GM10248 (cell line): ENCODE measurements at regions not wholly inside any gene's neighbourhood (a gene's known extent, or its start where the extent isn't known, plus 50 kb on each side); places are given as distances from the start of the nearest gene placed in this dataset.

ENCODE experiments used
- CTCF ChIA-PET: fragments of 300-600 bp; sonication (Branson Sonifier 250); formaldehyde crosslinking; extraction: SDS; loops from one replicate; lab custom pipeline; 2021; ENCODE audit warnings: antibody characterized with exemption; lab: Yijun Ruan, JAX
- POLR2A ChIA-PET: fragments of 350-650 bp; sonication (Branson Sonifier 250); formaldehyde crosslinking; extraction: SDS; loops from one replicate; lab custom pipeline; 2020; ENCODE audit warnings: antibody characterized with exemption; lab: Yijun Ruan, JAX
- DNase-seq: peaks from one replicate; pipeline ENCODE4 v3.0.0; 2012; ENCODE audit errors: extremely low spot score
- TF ChIP-seq, protein P1 (sequence below): IDR thresholded peaks from 2 replicates; pipeline ENCODE4 v1.5.1; 2012; ENCODE audit warnings: mild to moderate bottlenecking, low read depth; ENCODE audit errors: extremely low read depth, missing control alignments, control extremely low read depth

DNA sequence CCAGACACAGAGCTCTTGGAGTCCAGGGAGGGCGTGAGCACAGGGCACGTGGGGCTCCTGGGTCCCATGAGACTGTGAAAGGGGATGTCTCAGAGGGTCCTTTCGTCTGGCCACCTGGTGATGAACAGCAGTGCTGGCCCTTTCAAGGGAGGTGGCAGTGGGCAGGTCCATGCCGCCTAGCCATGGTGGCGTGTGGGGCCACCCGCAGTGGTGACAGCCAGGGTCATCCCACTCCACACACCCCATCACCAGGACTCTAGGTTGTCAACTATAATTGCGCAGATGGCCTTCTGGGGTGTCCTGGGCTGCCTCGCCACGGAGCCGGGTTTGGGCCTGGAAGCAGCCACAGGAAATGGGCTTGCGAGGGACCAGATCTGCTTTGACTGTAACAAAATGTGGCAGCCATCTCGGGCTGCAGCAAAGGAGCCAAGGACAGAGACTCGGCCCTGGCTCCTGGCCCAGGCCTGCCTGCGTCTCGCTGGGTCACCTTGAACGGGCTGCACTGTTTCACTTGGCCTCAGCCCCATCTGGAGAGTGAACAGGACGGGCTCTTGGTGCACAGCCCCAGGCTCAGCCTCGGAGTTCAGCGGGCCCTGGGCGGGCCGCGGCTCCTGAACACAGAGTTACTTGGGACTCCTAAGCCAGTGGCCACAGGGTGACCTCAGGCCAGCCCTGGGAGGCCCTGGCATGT, 1350.5 kb downstream of the BRD1 start:
- CTCF ChIA-PET, result no interaction called here
- DNase-seq, result no peak
- POLR2A ChIA-PET, result no interaction called here
- TF ChIP-seq, protein P1, sequence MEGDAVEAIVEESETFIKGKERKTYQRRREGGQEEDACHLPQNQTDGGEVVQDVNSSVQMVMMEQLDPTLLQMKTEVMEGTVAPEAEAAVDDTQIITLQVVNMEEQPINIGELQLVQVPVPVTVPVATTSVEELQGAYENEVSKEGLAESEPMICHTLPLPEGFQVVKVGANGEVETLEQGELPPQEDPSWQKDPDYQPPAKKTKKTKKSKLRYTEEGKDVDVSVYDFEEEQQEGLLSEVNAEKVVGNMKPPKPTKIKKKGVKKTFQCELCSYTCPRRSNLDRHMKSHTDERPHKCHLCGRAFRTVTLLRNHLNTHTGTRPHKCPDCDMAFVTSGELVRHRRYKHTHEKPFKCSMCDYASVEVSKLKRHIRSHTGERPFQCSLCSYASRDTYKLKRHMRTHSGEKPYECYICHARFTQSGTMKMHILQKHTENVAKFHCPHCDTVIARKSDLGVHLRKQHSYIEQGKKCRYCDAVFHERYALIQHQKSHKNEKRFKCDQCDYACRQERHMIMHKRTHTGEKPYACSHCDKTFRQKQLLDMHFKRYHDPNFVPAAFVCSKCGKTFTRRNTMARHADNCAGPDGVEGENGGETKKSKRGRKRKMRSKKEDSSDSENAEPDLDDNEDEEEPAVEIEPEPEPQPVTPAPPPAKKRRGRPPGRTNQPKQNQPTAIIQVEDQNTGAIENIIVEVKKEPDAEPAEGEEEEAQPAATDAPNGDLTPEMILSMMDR, result no peak

DNA sequence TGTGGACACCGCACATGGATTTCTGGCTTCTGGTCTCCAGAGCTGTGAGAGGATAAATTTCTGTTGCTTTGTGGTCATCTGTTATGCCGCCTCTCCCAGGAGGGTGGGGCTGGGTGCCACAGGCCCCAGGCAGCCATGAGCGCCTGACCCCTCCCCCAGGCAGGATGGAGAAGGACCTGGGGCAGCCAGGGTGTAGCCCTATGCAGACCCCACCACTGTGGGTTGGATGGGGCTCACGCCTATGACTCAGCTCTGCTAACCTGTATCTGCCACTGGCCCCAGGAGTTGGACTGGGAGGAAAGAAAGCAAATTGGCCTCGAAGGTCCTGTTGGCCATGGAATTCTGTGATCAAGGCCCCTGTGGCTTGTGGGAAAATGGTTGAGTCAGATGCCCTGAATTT, 1351.1 kb downstream of the BRD1 start:
- ChIA-PET POLR2A (no interaction called here), CTCF (no interaction called here)
- TF ChIP-seq, protein P1, result no peak
- no peak for DNase-seq

DNA sequence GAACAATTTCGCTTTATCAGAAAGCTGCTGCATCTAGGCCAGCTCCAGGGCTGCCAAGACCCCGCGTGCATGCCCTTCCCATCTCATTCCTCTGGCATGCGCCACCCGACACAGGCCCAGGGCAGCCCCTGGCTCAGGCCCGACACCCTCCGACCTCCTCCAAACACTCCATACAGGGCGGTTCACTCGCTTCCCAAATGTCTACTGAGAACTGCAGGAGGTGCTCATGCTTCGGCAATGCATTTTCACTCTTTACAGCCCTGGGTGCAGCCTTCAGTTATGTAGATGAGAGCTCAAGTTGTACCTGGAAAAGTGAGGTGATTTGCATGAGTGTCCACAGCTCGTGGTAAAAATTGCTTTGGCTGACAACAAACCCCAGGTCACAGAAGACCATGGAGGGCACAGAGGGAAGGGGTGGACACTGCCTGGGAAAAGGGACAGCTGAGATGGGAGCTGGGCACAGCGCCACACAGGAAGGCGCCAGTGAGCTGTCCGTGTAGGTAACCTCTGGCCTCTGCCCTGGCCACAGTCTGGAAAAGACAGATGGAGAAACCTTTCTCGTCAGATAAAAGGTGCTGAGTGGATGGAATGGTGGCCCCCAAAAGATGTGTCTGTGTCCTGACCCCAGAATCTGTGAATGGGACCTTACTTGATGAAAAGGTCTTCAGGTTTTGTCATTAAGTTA, 1351.9 kb downstream of the BRD1 start:
- ChIA-PET CTCF (no interaction called here), POLR2A (no interaction called here)
- TF ChIP-seq, protein P1, result no peak
- DNase-seq, result no peak

DNA sequence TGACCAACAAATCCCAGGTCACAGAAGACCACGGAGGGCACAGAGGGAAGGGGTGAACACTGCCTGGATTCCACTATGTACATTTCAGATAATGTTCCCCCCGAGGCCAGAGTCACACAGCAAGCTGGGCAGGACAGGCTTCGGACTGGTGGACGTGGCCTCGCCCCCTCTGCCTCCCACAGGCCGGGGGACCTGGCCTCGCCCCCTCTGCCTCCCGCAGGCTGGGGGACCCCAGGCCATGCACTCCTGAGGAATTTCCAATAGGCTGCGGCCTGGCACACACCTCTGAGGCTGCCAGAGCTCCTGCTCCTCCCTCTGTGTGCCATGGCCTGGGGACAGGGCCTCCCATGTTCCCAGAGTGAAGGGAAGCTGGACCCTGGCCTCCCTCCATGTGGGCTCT, 1352.8 kb downstream of the BRD1 start:
- POLR2A ChIA-PET, result no interaction called here
- TF ChIP-seq, protein P1, result no peak
- DNase-seq, result no peak
- CTCF ChIA-PET, result no interaction called here

DNA sequence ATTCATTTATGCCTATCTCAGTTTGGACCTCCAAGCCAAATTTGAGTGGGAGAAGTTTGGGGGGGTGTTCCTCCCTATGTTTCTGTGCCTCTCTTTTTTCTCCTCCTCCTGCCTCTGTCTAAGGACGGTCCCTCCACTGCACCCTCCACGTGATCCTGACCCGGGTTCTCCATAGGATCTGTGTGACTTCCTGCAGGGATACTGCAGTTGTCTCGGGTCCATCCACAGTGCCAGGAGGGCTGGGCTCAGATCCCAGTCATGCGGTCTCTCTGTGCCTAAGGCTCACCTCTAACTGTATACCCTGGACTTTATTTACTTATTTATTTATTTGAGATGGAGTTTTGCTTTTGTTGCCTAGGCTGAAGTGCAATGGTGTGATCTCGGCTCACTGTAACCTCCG, 1354.5 kb downstream of the BRD1 start:
- TF ChIP-seq, protein P1, result no peak
- CTCF ChIA-PET, result no interaction called here
- POLR2A ChIA-PET, result no interaction called here
- DNase-seq, result no peak

DNA sequence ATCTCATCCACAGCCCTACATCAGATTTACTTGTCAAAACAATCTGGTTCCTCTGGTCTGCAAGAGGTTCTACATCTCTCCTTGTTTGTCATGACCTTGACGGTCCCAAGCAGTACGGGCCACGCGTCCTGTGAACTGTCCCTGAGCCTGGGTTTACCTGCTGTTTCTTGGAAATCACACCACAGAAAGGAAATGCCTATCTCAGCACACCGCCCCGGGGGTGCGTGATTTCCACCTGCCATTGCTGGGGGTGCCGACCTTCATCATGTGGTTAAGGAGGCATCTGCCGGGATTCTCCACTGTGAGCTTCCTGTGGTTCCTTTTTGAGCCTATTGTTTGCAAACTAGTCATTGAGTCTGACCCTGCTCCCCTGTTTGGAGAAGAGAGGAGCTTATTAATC, 1363.4 kb downstream of the BRD1 start:
- TF ChIP-seq, protein P1, result no peak
- CTCF ChIA-PET, result no interaction called here
- POLR2A ChIA-PET, result no interaction called here
- no peak for DNase-seq
